Testis (tissue), 2 donors: ENCODE measurements at regions not wholly inside any gene's neighbourhood (a gene's known extent, or its start where the extent isn't known, plus 50 kb on each side); places are given as distances from the start of the nearest gene placed in this dataset.

ENCODE experiments used
- CTCF ChIP-seq, 3 experiments: fragments of 450-650 bp in 2 of 3; fragments of 200-600 bp in 1 of 3; sonication (generic) in 1 of 3; IDR thresholded peaks; one replicate each; pipeline ENCODE4 v1.5.1; 2016 to 2019; ENCODE audit warnings: antibody characterized with exemption in 3 of 3, mild to moderate bottlenecking in 2 of 3, moderate library complexity in 1 of 3
- POLR2A ChIP-seq: fragments of 450-650 bp; IDR thresholded peaks from one replicate; pipeline ENCODE4 v1.6.1; 2017; ENCODE audit warnings: antibody characterized with exemption, mild to moderate bottlenecking, moderate library complexity

- TF ChIP-seq CTCF (IDR thresholded peaks at IDR 0.05) (no peak), POLR2A (no peak)
Observed at GRCh38 chr22:27441706-27442475, 359.7 kb downstream of the MN1 start.
